Neuronal stem cell (in vitro differentiated cells): ENCODE measurements at regions not wholly inside any gene's neighbourhood (a gene's known extent, or its start where the extent isn't known, plus 50 kb on each side); places are given as distances from the start of the nearest gene placed in this dataset.

Source experiments
- DNase-seq: peaks from one replicate; pipeline ENCODE4 v3.0.0-alpha.2; 2013; ENCODE audit warnings: low spot score
- H2AFZ ChIP-seq: one replicate; pipeline ENCODE4 v1.6.1; 2013; ENCODE audit warnings: mild to moderate bottlenecking, low read length, inconsistent platforms
- H2AK5ac ChIP-seq: 2 replicates; pipeline ENCODE4 v1.6.1; 2013; ENCODE audit warnings: low read depth, mild to moderate bottlenecking, inconsistent platforms, low read length, moderate library complexity, mixed read lengths
- H2BK120ac ChIP-seq: 2 replicates; pipeline ENCODE4 v1.6.1; 2013; ENCODE audit warnings: low read depth, mild to moderate bottlenecking, inconsistent platforms, low read length, moderate library complexity, mixed read lengths
- H2BK12ac ChIP-seq: one replicate; pipeline ENCODE4 v1.6.1; 2013; ENCODE audit warnings: low read length, inconsistent platforms
- H2BK15ac ChIP-seq: 2 replicates; pipeline ENCODE4 v1.6.1; 2013; ENCODE audit warnings: mild to moderate bottlenecking, low read length, inconsistent platforms, mixed read lengths
- H2BK5ac ChIP-seq: one replicate; pipeline ENCODE4 v1.6.1; 2013; ENCODE audit warnings: inconsistent platforms, mild to moderate bottlenecking, low read length, moderate library complexity
- H3K14ac ChIP-seq: one replicate; pipeline ENCODE4 v1.6.1; 2013; ENCODE audit warnings: low read length, inconsistent platforms
- H3K18ac ChIP-seq: 2 replicates; pipeline ENCODE4 v1.6.1; 2013; ENCODE audit warnings: low read length, inconsistent platforms
- H3K23ac ChIP-seq: 2 replicates; pipeline ENCODE4 v1.6.1; 2013; ENCODE audit warnings: low read depth, mild to moderate bottlenecking, mixed read lengths, low read length, inconsistent platforms; ENCODE audit not compliant: poor library complexity
- H3K27ac ChIP-seq: replicated peaks from 3 replicates; pipeline ENCODE4 v1.5.1; 2013; ENCODE audit warnings: low read length, inconsistent platforms
- H3K27me3 ChIP-seq, 3 experiments: 2 replicates each; pipeline ENCODE4 v1.6.1; 2013; ENCODE audit warnings: low read length in 3 of 3, mild to moderate bottlenecking in 2 of 3, inconsistent platforms in 1 of 3, low read depth in 1 of 3, mixed read lengths in 1 of 3, moderate library complexity in 1 of 3; ENCODE audit not compliant: control insufficient read depth in 3 of 3, insufficient read depth in 3 of 3
- H3K36me3 ChIP-seq, 2 donors: replicated peaks in 1 of 2; 2 replicates each; pipeline ENCODE4 v1.6.1; 2013; ENCODE audit warnings: low read length in 2 of 2; ENCODE audit not compliant: control insufficient read depth in 2 of 2, insufficient read depth in 2 of 2
- H3K4ac ChIP-seq: 2 replicates; pipeline ENCODE4 v1.6.1; 2013; ENCODE audit warnings: inconsistent platforms, mild to moderate bottlenecking, low read length, moderate library complexity
- H3K4me1 ChIP-seq, 2 donors: 1 replicate in 1 of 2; 2 replicates in 1 of 2; pipeline ENCODE4 v1.6.1; 2013; ENCODE audit warnings: low read length in 2 of 2, low read depth in 1 of 2; ENCODE audit not compliant: control insufficient read depth in 2 of 2, insufficient read depth in 1 of 2
- H3K4me2 ChIP-seq: one replicate; pipeline ENCODE4 v1.6.1; 2013; ENCODE audit warnings: mild to moderate bottlenecking, low read length, inconsistent platforms; ENCODE audit not compliant: insufficient read depth, poor library complexity, severe bottlenecking
- H3K4me3 ChIP-seq, 2 donors: 2 replicates each; pipeline ENCODE4 v1.5.1; 2013; ENCODE audit warnings: low read length in 2 of 2, mild to moderate bottlenecking in 2 of 2, inconsistent platforms in 1 of 2, moderate library complexity in 1 of 2
- H3K79me1 ChIP-seq: one replicate; pipeline ENCODE4 v1.6.1; 2013; ENCODE audit warnings: low read depth, mild to moderate bottlenecking, inconsistent platforms, low read length, moderate library complexity
- H3K9ac ChIP-seq: one replicate; pipeline ENCODE4 v1.6.1; 2013; ENCODE audit warnings: mild to moderate bottlenecking, low read depth, low read length, inconsistent platforms; ENCODE audit not compliant: poor library complexity
- H3K9me3 ChIP-seq, 2 donors: replicated peaks in 1 of 2; 2 replicates each; pipeline versions ENCODE3 to v1.6.1; 2013; ENCODE audit warnings: low read length in 2 of 2, mild to moderate bottlenecking in 2 of 2, inconsistent platforms in 1 of 2, low read depth in 1 of 2, mixed read lengths in 1 of 2, moderate library complexity in 1 of 2; ENCODE audit not compliant: control insufficient read depth in 2 of 2, insufficient read depth in 1 of 2
- H4K8ac ChIP-seq: one replicate; pipeline ENCODE4 v1.6.1; 2013; ENCODE audit warnings: low read depth, mild to moderate bottlenecking, inconsistent platforms, low read length, moderate library complexity
- H4K91ac ChIP-seq: one replicate; pipeline ENCODE4 v1.6.1; 2013; ENCODE audit warnings: low read length, low read depth, mild to moderate bottlenecking, inconsistent platforms; ENCODE audit not compliant: poor library complexity
- WGBS, 2 donors: extraction: QIAGEN DNeasy Blood & Tissue Kit; methylation state at CpG; one replicate each; pipeline ENCODE4 v1.1.7; 2013; ENCODE audit warnings: missing lambda C conversion rate in 2 of 2, mixed read lengths in 1 of 2; ENCODE audit not compliant: insufficient read length in 2 of 2, insufficient replicate concordance in 1 of 2; ENCODE audit errors: extremely low coverage in 2 of 2; 5-methylcytosine and 5-hydroxymethylcytosine counted together

GRCh38 chr14:22488522-22489243 is 100.3 kb downstream of the DAD1 start:
- no peak for DNase-seq
- Histone ChIP-seq H3K18ac (no peak overlapping the region), H3K23ac (no peak overlapping the region), H3K27me3 (no peaks in the 10 kb centered on the region), H2BK12ac (no peak overlapping the region), H2AFZ (no peak overlapping the region), H4K91ac (no peak overlapping the region), H2BK15ac (no peak overlapping the region), H3K36me3 (no peaks in the 10 kb centered on the region), H4K8ac (no peak overlapping the region), H3K27ac (no peak overlapping the region), H3K4me2 (no peak overlapping the region), H3K4me3 (no peak overlapping the region), H3K14ac (no peak overlapping the region), H2AK5ac (no peak overlapping the region), H3K9ac (no peak overlapping the region), H2BK5ac (no peak overlapping the region), H3K9me3 (no peaks in the 10 kb centered on the region), H3K79me1 (no peaks in the 10 kb centered on the region), H3K4ac (no peak overlapping the region), H3K4me1 (peaks cover 0 to 3% of the 10 kb centered on the region in 2 donors), H2BK120ac (no peak overlapping the region)
- WGBS, 2 donors: no CpG with 5 or more reads among the region's 10 CpGs

GRCh38 chr14:22487941-22488340 is 101.1 kb downstream of the DAD1 start:
- Histone ChIP-seq H3K27ac (no peak overlapping the region), H3K4me1 (peaks cover 0 to 3% of the 10 kb centered on the region in 2 donors), H3K4me3 (no peak overlapping the region), H3K9me3 (no peaks in the 10 kb centered on the region), H3K4ac (no peak overlapping the region), H4K8ac (no peak overlapping the region), H3K14ac (no peak overlapping the region), H2AK5ac (no peak overlapping the region), H2BK15ac (no peak overlapping the region), H2BK120ac (no peak overlapping the region), H3K23ac (no peak overlapping the region), H4K91ac (no peak overlapping the region), H3K4me2 (no peak overlapping the region), H3K79me1 (no peaks in the 10 kb centered on the region), H3K18ac (no peak overlapping the region), H2BK5ac (no peak overlapping the region), H3K36me3 (no peaks in the 10 kb centered on the region), H3K9ac (no peak overlapping the region), H2AFZ (no peak overlapping the region), H2BK12ac (no peak overlapping the region), H3K27me3 (no peaks in the 10 kb centered on the region)
- no CpG with 5 or more reads among the region's 1 CpG for WGBS, 2 donors
- no peak for DNase-seq

GRCh38 chr14:22487401-22487800 is 101.6 kb downstream of the DAD1 start:
- Histone ChIP-seq H3K9ac (no peak overlapping the region), H4K91ac (no peak overlapping the region), H3K23ac (no peak overlapping the region), H3K18ac (no peak overlapping the region), H3K4me3 (peak overlapping the region in 1 of 2 donors; percentile 4), H2BK120ac (no peak overlapping the region), H3K27me3 (no peaks in the 10 kb centered on the region), H3K79me1 (no peaks in the 10 kb centered on the region), H3K27ac (no peak overlapping the region), H3K4ac (no peak overlapping the region), H3K9me3 (no peaks in the 10 kb centered on the region), H2BK15ac (no peak overlapping the region), H2BK5ac (no peak overlapping the region), H3K14ac (no peak overlapping the region), H4K8ac (no peak overlapping the region), H3K36me3 (no peaks in the 10 kb centered on the region), H3K4me1 (peaks cover 0 to 5% of the 10 kb centered on the region in 2 donors), H2BK12ac (no peak overlapping the region), H2AK5ac (no peak overlapping the region), H3K4me2 (no peak overlapping the region), H2AFZ (no peak overlapping the region)
- no peak for DNase-seq
- WGBS, 2 donors: no CpG with 5 or more reads among the region's 1 CpG

DNA sequence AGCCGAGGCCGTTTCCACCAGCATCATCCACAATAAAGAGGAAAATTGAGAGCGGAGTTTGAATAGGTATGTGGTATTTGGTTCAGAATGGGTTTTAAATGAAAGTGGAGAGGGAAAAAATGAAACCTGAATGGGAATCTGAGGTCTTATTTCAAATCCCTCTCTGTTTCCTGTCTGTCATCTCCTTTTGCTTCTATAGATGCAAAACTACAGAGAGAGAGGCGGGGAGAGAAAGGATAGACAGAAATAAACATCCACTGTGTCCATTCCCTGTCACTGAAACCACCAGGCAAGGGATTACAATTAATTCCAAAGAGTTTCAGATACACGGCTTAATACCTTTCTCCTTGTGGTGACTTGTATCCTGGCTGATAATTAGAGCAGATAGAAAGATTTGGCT is 102.3 kb downstream of the DAD1 start:
- Histone ChIP-seq H3K27me3 (no peaks in the 10 kb centered on the region), H2BK5ac (no peak overlapping the region), H3K18ac (no peak overlapping the region), H2BK15ac (no peak overlapping the region), H3K4me2 (no peak overlapping the region), H3K4ac (no peak overlapping the region), H3K14ac (no peak overlapping the region), H3K79me1 (no peaks in the 10 kb centered on the region), H3K9me3 (no peaks in the 10 kb centered on the region), H3K27ac (no peak overlapping the region), H4K91ac (no peak overlapping the region), H3K36me3 (no peaks in the 10 kb centered on the region), H3K4me3 (no peak overlapping the region), H3K23ac (no peak overlapping the region), H3K9ac (no peak overlapping the region), H4K8ac (no peak overlapping the region), H2BK120ac (no peak overlapping the region), H3K4me1 (peaks cover 0 to 8% of the 10 kb centered on the region in 2 donors), H2AK5ac (no peak overlapping the region), H2AFZ (no peak overlapping the region), H2BK12ac (no peak overlapping the region)
- 100% methylated on average over 1 of the region's 5 CpGs; no CpG with 5 or more reads in 1 of the 2 donors for WGBS, 2 donors
- DNase-seq: no peak
